ENCODE measurements at regions not wholly inside any gene's neighbourhood (a gene's known extent, or its start where the extent isn't known, plus 50 kb on each side); places are given as distances from the start of the nearest gene placed in this dataset.

DNA sequence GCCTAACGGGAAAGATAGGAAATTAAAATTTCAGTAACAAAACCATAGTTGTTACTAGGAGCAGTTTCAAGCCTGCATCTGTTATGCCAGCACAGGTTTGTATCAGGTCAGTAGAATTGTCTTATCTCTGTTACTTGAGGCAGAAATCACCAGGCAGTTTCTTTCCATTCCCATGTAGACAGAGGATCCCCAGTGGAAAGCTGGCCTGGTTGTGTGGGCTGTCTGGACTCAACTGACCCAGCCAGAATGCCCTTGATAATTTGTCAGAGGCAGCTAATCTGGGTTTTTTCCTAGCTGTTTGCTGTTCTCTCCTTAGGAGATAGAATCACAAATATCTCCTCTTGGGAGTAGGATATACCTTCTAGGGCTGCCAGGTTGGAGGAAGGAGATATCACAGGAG lies 1044.7 kb downstream of the IGSF11 start:
- TF ChIP-seq, protein P1, sequence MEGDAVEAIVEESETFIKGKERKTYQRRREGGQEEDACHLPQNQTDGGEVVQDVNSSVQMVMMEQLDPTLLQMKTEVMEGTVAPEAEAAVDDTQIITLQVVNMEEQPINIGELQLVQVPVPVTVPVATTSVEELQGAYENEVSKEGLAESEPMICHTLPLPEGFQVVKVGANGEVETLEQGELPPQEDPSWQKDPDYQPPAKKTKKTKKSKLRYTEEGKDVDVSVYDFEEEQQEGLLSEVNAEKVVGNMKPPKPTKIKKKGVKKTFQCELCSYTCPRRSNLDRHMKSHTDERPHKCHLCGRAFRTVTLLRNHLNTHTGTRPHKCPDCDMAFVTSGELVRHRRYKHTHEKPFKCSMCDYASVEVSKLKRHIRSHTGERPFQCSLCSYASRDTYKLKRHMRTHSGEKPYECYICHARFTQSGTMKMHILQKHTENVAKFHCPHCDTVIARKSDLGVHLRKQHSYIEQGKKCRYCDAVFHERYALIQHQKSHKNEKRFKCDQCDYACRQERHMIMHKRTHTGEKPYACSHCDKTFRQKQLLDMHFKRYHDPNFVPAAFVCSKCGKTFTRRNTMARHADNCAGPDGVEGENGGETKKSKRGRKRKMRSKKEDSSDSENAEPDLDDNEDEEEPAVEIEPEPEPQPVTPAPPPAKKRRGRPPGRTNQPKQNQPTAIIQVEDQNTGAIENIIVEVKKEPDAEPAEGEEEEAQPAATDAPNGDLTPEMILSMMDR (IDR thresholded peaks at IDR 0.05): no peak
- no peak for TF ChIP-seq POLR2A (IDR thresholded peaks at IDR 0.05)

Data from prostate gland (tissue), 2 donors.